ENCODE measurements at regions not wholly inside any gene's neighbourhood (a gene's known extent, or its start where the extent isn't known, plus 50 kb on each side); places are given as distances from the start of the nearest gene placed in this dataset.

- no peak overlapping the region for H3K27ac ChIP-seq
- H3K4me1 ChIP-seq = peaks cover 7 to 28% (median 16%) of the 10 kb centered on the region in 4 donors
- no peaks in the 10 kb centered on the region for H3K27me3 ChIP-seq
- intact Hi-C loops (cut with DNase I; ENCODE audit: low total_unique reads) = no loop called here
- H3K36me3 ChIP-seq = no peaks in the 10 kb centered on the region
- no peak overlapping the region for H3K4me3 ChIP-seq
- DNase-seq = no peak
- no peak for TF ChIP-seq EP300 (IDR thresholded peaks at IDR 0.05)
- TF ChIP-seq CTCF (IDR thresholded peaks at IDR 0.05) = no peak
- no peak for TF ChIP-seq POLR2AphosphoS5 (IDR thresholded peaks at IDR 0.05)
- TF ChIP-seq POLR2A (IDR thresholded peaks at IDR 0.05) = no peak
- no peaks in the 10 kb centered on the region for H3K9me3 ChIP-seq
- 80 to 97% (median 95%) methylated on average over 5 of the region's 5 CpGs for WGBS, 5 donors
Observed at GRCh38 chr9:659286-659685, 182.2 kb upstream of the DMRT1 start.

- Histone ChIP-seq H3K27me3 (no peaks in the 10 kb centered on the region), H3K9me3 (no peaks in the 10 kb centered on the region), H3K4me1 (peaks cover 7 to 27% (median 16%) of the 10 kb centered on the region in 4 donors), H3K36me3 (no peaks in the 10 kb centered on the region), H3K27ac (no peak overlapping the region), H3K4me3 (no peak overlapping the region)
- intact Hi-C loops (cut with DNase I; ENCODE audit: low total_unique reads) = no loop called here
- 39 to 77% (median 62%) methylated on average over 2 of the region's 2 CpGs for WGBS, 5 donors
- TF ChIP-seq POLR2AphosphoS5 (IDR thresholded peaks at IDR 0.05) (no peak), EP300 (IDR thresholded peaks at IDR 0.05) (no peak), POLR2A (IDR thresholded peaks at IDR 0.05) (no peak), CTCF (IDR thresholded peaks at IDR 0.05) (no peak)
- no peak for DNase-seq
Observed at GRCh38 chr9:660227-660626, 181.3 kb upstream of the DMRT1 start.

- H3K4me3 ChIP-seq = no peak overlapping the region
- intact Hi-C loops (cut with DNase I; ENCODE audit: low total_unique reads) = no loop called here
- H3K27ac ChIP-seq = no peak overlapping the region
- no peaks in the 10 kb centered on the region for H3K9me3 ChIP-seq
- 11 to 28% (median 24%) methylated on average over 3 of the region's 3 CpGs for WGBS, 5 donors
- peaks cover 0 to 6% (median 0%) of the 10 kb centered on the region in 4 donors for H3K4me1 ChIP-seq
- DNase-seq = peak in 1 of 2 donors; percentile 40
- no peaks in the 10 kb centered on the region for H3K27me3 ChIP-seq
- no peaks in the 10 kb centered on the region for H3K36me3 ChIP-seq
- TF ChIP-seq POLR2AphosphoS5 (IDR thresholded peaks at IDR 0.05) (no peak), POLR2A (IDR thresholded peaks at IDR 0.05) (no peak), CTCF (IDR thresholded peaks at IDR 0.05) (no peak), EP300 (IDR thresholded peaks at IDR 0.05) (no peak)
Observed at GRCh38 chr9:663541-663940, 178.0 kb upstream of the DMRT1 start.

- no peak for DNase-seq
- no peaks in the 10 kb centered on the region for H3K27me3 ChIP-seq
- H3K27ac ChIP-seq = no peak overlapping the region
- TF ChIP-seq POLR2A (IDR thresholded peaks at IDR 0.05) (no peak), CTCF (IDR thresholded peaks at IDR 0.05) (no peak), EP300 (IDR thresholded peaks at IDR 0.05) (no peak), POLR2AphosphoS5 (IDR thresholded peaks at IDR 0.05) (no peak)
- H3K4me1 ChIP-seq = peaks cover 0 to 6% (median 0%) of the 10 kb centered on the region in 4 donors
- no peaks in the 10 kb centered on the region for H3K36me3 ChIP-seq
- H3K4me3 ChIP-seq = no peak overlapping the region
- WGBS, 5 donors = 92 to 98% (median 94%) methylated on average over 2 of the region's 2 CpGs
- peaks cover 0 to 8% (median 4%) of the 10 kb centered on the region in 4 donors for H3K9me3 ChIP-seq
- intact Hi-C loops (cut with DNase I; ENCODE audit: low total_unique reads) = no loop called here
Observed at GRCh38 chr9:665296-665695, 176.2 kb upstream of the DMRT1 start.
